Hepatocyte (in vitro differentiated cells): ENCODE measurements at regions not wholly inside any gene's neighbourhood (a gene's known extent, or its start where the extent isn't known, plus 50 kb on each side); places are given as distances from the start of the nearest gene placed in this dataset.

Source experiments
- DNase-seq: peaks from one replicate; pipeline ENCODE4 v3.0.0-alpha.2; 2016; ENCODE audit warnings: low spot score
- H2AFZ ChIP-seq: fragments of 200-600 bp; sonication (generic); 2 replicates; pipeline ENCODE4 v1.6.0; 2016; ENCODE audit warnings: antibody characterized with exemption, mild to moderate bottlenecking
- H3K27ac ChIP-seq: fragments of 200-600 bp; sonication (generic); 2 replicates; pipeline ENCODE4 v1.5.1; 2016; ENCODE audit warnings: mild to moderate bottlenecking
- H3K27me3 ChIP-seq: fragments of 200-600 bp; sonication (generic); 2 replicates; pipeline ENCODE4 v1.6.1; 2016
- H3K36me3 ChIP-seq: fragments of 200-600 bp; sonication (generic); replicated peaks from 2 replicates; pipeline ENCODE4 v1.5.1; 2016; ENCODE audit warnings: low read depth; ENCODE audit not compliant: insufficient read depth
- H3K4me1 ChIP-seq: fragments of 200-600 bp; sonication (generic); 2 replicates; pipeline ENCODE4 v1.5.1; 2016; ENCODE audit warnings: mild to moderate bottlenecking, moderate library complexity; ENCODE audit not compliant: insufficient read depth
- H3K4me2 ChIP-seq: fragments of 200-600 bp; sonication (generic); 2 replicates; pipeline ENCODE4 v1.6.0; 2016
- H3K4me3 ChIP-seq: fragments of 200-600 bp; sonication (generic); 2 replicates; pipeline ENCODE4 v1.5.1; 2016; ENCODE audit warnings: mild to moderate bottlenecking
- H3K79me2 ChIP-seq: fragments of 200-600 bp; sonication (generic); 2 replicates; pipeline ENCODE4 v1.6.0; 2017; ENCODE audit warnings: mild to moderate bottlenecking
- H3K9me2 ChIP-seq: fragments of 200-600 bp; sonication (generic); replicated peaks from 2 replicates; pipeline ENCODE4 v1.6.0; 2017; ENCODE audit warnings: mild to moderate bottlenecking; ENCODE audit not compliant: insufficient read depth
- H3K9me3 ChIP-seq: fragments of 200-600 bp; sonication (generic); 2 replicates; pipeline ENCODE4 v1.5.1; 2016; ENCODE audit warnings: low read depth, mild to moderate bottlenecking
- H4K20me1 ChIP-seq: fragments of 200-600 bp; sonication (generic); 2 replicates; pipeline ENCODE4 v1.6.0; 2016; ENCODE audit warnings: mild to moderate bottlenecking; ENCODE audit not compliant: insufficient read depth, poor library complexity, severe bottlenecking
- CTCF ChIP-seq: fragments of 200-600 bp; sonication (generic); IDR thresholded peaks from 2 replicates; pipeline ENCODE4 v1.5.1; 2016; ENCODE audit warnings: antibody characterized with exemption, mild to moderate bottlenecking; ENCODE audit not compliant: poor library complexity
- EZH2 ChIP-seq: fragments of 200-600 bp; sonication (generic); IDR thresholded peaks from 2 replicates; pipeline ENCODE4 v1.6.1; 2016; ENCODE audit warnings: antibody characterized with exemption, mild to moderate bottlenecking, borderline replicate concordance
- EZH2phosphoT487 ChIP-seq: fragments of 200-600 bp; sonication (generic); IDR thresholded peaks from one replicate; pipeline ENCODE4 v1.6.1; 2018; ENCODE audit warnings: antibody characterized with exemption, mild to moderate bottlenecking, low read depth, moderate library complexity; ENCODE audit not compliant: unreplicated experiment, severe bottlenecking
- WGBS: methylation state at CpG from one replicate; pipeline ENCODE4 v1.1.6; 2016; ENCODE audit warnings: low lambda C conversion rate; ENCODE audit errors: missing lambda C conversion rate; 5-methylcytosine and 5-hydroxymethylcytosine counted together

DNA sequence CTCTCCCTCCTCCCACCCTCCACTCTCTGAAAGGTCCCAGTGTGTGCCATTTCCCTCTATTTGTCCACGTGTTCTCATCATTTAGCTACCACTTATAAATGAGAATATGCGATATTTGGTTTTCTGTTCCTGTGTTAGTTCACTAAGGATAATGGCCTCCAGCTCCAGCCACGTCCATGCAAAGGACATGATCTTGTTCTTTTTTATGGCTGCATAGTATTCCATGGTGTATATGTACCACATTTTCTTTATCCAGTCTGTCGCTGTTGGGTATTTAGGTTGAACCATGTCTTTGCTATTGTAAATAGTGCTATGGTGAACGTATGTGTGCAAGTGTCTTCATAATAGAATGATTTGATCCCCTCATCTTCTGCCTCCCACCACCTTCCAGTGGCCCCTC lies 183.7 kb upstream of the AUTS2 start:
- H3K4me3 ChIP-seq: no peak overlapping the region
- no peaks in the 10 kb centered on the region for H3K9me3 ChIP-seq
- H3K4me2 ChIP-seq: no peak overlapping the region
- 91% methylated on average over 5 of the region's 5 CpGs for WGBS
- H3K27me3 ChIP-seq: no peaks in the 10 kb centered on the region
- no peaks in the 10 kb centered on the region for H4K20me1 ChIP-seq
- H3K36me3 ChIP-seq: no peaks in the 10 kb centered on the region
- no peak overlapping the region for H2AFZ ChIP-seq
- no peaks in the 10 kb centered on the region for H3K9me2 ChIP-seq
- TF ChIP-seq EZH2phosphoT487 (no peak), CTCF (no peak), EZH2 (no peak)
- no peak overlapping the region for H3K27ac ChIP-seq
- H3K4me1 ChIP-seq: no peaks in the 10 kb centered on the region
- H3K79me2 ChIP-seq: no peaks in the 10 kb centered on the region
- no peak for DNase-seq

- no peak overlapping the region for H3K4me3 ChIP-seq
- no peak for TF ChIP-seq EZH2phosphoT487
- no peak for TF ChIP-seq EZH2
- no peak for TF ChIP-seq CTCF
- H3K9me3 ChIP-seq: no peaks in the 10 kb centered on the region
- H3K79me2 ChIP-seq: no peaks in the 10 kb centered on the region
- H3K9me2 ChIP-seq: no peaks in the 10 kb centered on the region
- DNase-seq: no peak
- H3K27me3 ChIP-seq: no peaks in the 10 kb centered on the region
- H3K36me3 ChIP-seq: no peaks in the 10 kb centered on the region
- H2AFZ ChIP-seq: no peak overlapping the region
- 75% methylated on average over 7 of the region's 7 CpGs for WGBS
- H3K27ac ChIP-seq: no peak overlapping the region
- no peaks in the 10 kb centered on the region for H4K20me1 ChIP-seq
- no peaks in the 10 kb centered on the region for H3K4me1 ChIP-seq
- no peak overlapping the region for H3K4me2 ChIP-seq
These were observed 179.2 kb upstream of the AUTS2 start for GRCh38 chr7:69418869-69419670.

GRCh38 chr7:69419934-69420333 lies 178.3 kb upstream of the AUTS2 start:
- Histone ChIP-seq H2AFZ (no peak overlapping the region), H3K4me3 (no peak overlapping the region), H3K27me3 (no peaks in the 10 kb centered on the region), H3K4me1 (no peaks in the 10 kb centered on the region), H3K4me2 (no peak overlapping the region), H4K20me1 (no peaks in the 10 kb centered on the region), H3K9me2 (no peaks in the 10 kb centered on the region), H3K9me3 (no peaks in the 10 kb centered on the region), H3K79me2 (no peaks in the 10 kb centered on the region), H3K27ac (no peak overlapping the region), H3K36me3 (no peaks in the 10 kb centered on the region)
- WGBS: 92% methylated on average over 5 of the region's 5 CpGs
- TF ChIP-seq CTCF (no peak), EZH2 (no peak), EZH2phosphoT487 (no peak)
- DNase-seq: peak; percentile 29
